Esophagus muscularis mucosa (tissue), 3 donors: ENCODE measurements at regions not wholly inside any gene's neighbourhood (a gene's known extent, or its start where the extent isn't known, plus 50 kb on each side); places are given as distances from the start of the nearest gene placed in this dataset.

Experiments
- POLR2A ChIP-seq: fragments of 450-650 bp; IDR thresholded peaks from one replicate; pipeline ENCODE4 v1.6.1; 2017; ENCODE audit warnings: antibody characterized with exemption, moderate library complexity, mild to moderate bottlenecking, low read depth
- TF ChIP-seq, protein P1 (sequence below), 3 experiments: fragments of 200-600 bp in 2 of 3; fragments of 450-650 bp in 1 of 3; sonication (generic) in 2 of 3; IDR thresholded peaks; one replicate each; pipeline ENCODE4 v1.5.1; 2017 to 2019; ENCODE audit warnings: antibody characterized with exemption in 3 of 3, mild to moderate bottlenecking in 2 of 3, moderate library complexity in 1 of 3

DNA sequence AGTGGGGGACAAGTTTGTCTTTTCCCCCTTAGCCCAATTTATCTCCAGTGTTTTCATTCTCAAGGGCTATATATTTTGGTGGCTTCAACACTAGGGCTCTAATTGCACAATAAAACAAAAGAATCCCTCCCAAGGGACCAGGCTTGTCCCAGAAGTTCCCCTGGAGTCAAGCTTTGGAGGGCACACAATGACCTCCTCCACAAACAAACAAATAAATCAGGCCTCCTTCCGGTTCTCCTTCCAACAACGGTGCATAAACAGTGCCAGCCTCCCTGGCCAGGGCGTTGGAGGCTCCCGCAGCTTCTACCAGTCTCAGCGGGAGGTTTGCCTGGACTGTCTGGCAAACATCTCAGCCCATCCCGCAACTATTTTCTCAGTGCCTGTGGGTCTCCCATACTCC, 188.0 kb upstream of the FOXF1 start:
- no peak for TF ChIP-seq POLR2A
- TF ChIP-seq, protein P1, sequence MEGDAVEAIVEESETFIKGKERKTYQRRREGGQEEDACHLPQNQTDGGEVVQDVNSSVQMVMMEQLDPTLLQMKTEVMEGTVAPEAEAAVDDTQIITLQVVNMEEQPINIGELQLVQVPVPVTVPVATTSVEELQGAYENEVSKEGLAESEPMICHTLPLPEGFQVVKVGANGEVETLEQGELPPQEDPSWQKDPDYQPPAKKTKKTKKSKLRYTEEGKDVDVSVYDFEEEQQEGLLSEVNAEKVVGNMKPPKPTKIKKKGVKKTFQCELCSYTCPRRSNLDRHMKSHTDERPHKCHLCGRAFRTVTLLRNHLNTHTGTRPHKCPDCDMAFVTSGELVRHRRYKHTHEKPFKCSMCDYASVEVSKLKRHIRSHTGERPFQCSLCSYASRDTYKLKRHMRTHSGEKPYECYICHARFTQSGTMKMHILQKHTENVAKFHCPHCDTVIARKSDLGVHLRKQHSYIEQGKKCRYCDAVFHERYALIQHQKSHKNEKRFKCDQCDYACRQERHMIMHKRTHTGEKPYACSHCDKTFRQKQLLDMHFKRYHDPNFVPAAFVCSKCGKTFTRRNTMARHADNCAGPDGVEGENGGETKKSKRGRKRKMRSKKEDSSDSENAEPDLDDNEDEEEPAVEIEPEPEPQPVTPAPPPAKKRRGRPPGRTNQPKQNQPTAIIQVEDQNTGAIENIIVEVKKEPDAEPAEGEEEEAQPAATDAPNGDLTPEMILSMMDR (IDR thresholded peaks at IDR 0.05) = no peak
